GM21526 (cell line): ENCODE measurements at regions not wholly inside any gene's neighbourhood (a gene's known extent, or its start where the extent isn't known, plus 50 kb on each side); places are given as distances from the start of the nearest gene placed in this dataset.

ENCODE experiments used
- ATAC-seq: cut with Tn5 transposase; IDR thresholded peaks from one replicate; pipeline ENCODE4 v1.9.1; 2021; ENCODE audit warnings: moderate library complexity; ENCODE audit not compliant: unreplicated experiment, low FRiP score

- ATAC-seq, result no peak
These were observed 72.3 kb upstream of the TMCC3 start for GRCh38 chr12:94722664-94723063.

- peak; percentile 87 for ATAC-seq
These were observed 70.8 kb upstream of the TMCC3 start for GRCh38 chr12:94721173-94721572.

GRCh38 chr12:94718114-94718513 lies 67.8 kb upstream of the TMCC3 start:
- ATAC-seq, result no peak

- no peak for ATAC-seq
These were observed 67.3 kb upstream of the TMCC3 start for GRCh38 chr12:94717656-94718055.

- ATAC-seq, result no peak
These were observed 66.8 kb upstream of the TMCC3 start for GRCh38 chr12:94717108-94717507.

- no peak for ATAC-seq
These were observed 66.0 kb upstream of the TMCC3 start for GRCh38 chr12:94716339-94716738.

GRCh38 chr12:94714378-94715114 lies 64.2 kb upstream of the TMCC3 start:
- ATAC-seq, result no peak

GRCh38 chr12:94712815-94713515 lies 62.6 kb upstream of the TMCC3 start:
- no peak for ATAC-seq

GRCh38 chr12:94710933-94711332 lies 60.6 kb upstream of the TMCC3 start:
- ATAC-seq, result no peak

GRCh38 chr12:94707892-94708291 lies 57.5 kb upstream of the TMCC3 start:
- no peak for ATAC-seq

- no peak for ATAC-seq
These were observed 56.7 kb upstream of the TMCC3 start for GRCh38 chr12:94707036-94707435.

- peak; percentile 53 for ATAC-seq
These were observed 55.9 kb upstream of the TMCC3 start for GRCh38 chr12:94706250-94706661.

- ATAC-seq, result no peak
These were observed 55.3 kb upstream of the TMCC3 start for GRCh38 chr12:94705676-94706075.

- ATAC-seq, result no peak
These were observed 54.3 kb upstream of the TMCC3 start for GRCh38 chr12:94704452-94705306.

GRCh38 chr12:94702696-94703095 lies 52.3 kb upstream of the TMCC3 start:
- no peak for ATAC-seq

- no peak for ATAC-seq
These were observed 51.4 kb upstream of the TMCC3 start for GRCh38 chr12:94701711-94702110.

- no peak for ATAC-seq
These were observed 50.3 kb upstream of the TMCC3 start for GRCh38 chr12:94700662-94701061.
